Glomerular endothelial cell (primary cell): ENCODE measurements at regions not wholly inside any gene's neighbourhood (a gene's known extent, or its start where the extent isn't known, plus 50 kb on each side); places are given as distances from the start of the nearest gene placed in this dataset.

Experiments used
- DNase-seq: peaks from one replicate; pipeline ENCODE4 v3.0.0-alpha.2; 2011; ENCODE audit warnings: low read depth, low spot score; ENCODE audit errors: extremely low read depth

GRCh38 chr3:146861262-146861661 is 256.1 kb upstream of the PLSCR5 start:
- no peak for DNase-seq

- no peak for DNase-seq
Measured at GRCh38 chr3:146854523-146854922, 249.4 kb upstream of the PLSCR5 start.

- DNase-seq = no peak
Measured at GRCh38 chr3:146851665-146852064, 246.5 kb upstream of the PLSCR5 start.

GRCh38 chr3:146845361-146845760 is 240.2 kb upstream of the PLSCR5 start:
- DNase-seq = no peak

- DNase-seq = no peak
Measured at GRCh38 chr3:146843476-146843875, 238.3 kb upstream of the PLSCR5 start.

GRCh38 chr3:146839727-146840375 is 234.7 kb upstream of the PLSCR5 start:
- no peak for DNase-seq

GRCh38 chr3:146838221-146838620 is 233.1 kb upstream of the PLSCR5 start:
- DNase-seq = no peak

GRCh38 chr3:146834917-146835316 is 229.8 kb upstream of the PLSCR5 start:
- no peak for DNase-seq

- no peak for DNase-seq
Measured at GRCh38 chr3:146832857-146833458, 227.8 kb upstream of the PLSCR5 start.

GRCh38 chr3:146831659-146832058 is 226.5 kb upstream of the PLSCR5 start:
- no peak for DNase-seq

- DNase-seq = no peak
Measured at GRCh38 chr3:146830231-146830630, 225.1 kb upstream of the PLSCR5 start.

GRCh38 chr3:146827836-146828235 is 222.7 kb upstream of the PLSCR5 start:
- no peak for DNase-seq

GRCh38 chr3:146823622-146824021 is 218.5 kb upstream of the PLSCR5 start:
- no peak for DNase-seq

GRCh38 chr3:146818866-146819265 is 213.7 kb upstream of the PLSCR5 start:
- no peak for DNase-seq

GRCh38 chr3:146818301-146818700 is 213.2 kb upstream of the PLSCR5 start:
- DNase-seq = no peak

GRCh38 chr3:146817704-146818103 is 212.6 kb upstream of the PLSCR5 start:
- no peak for DNase-seq

GRCh38 chr3:146814601-146815315 is 209.6 kb upstream of the PLSCR5 start:
- DNase-seq = no peak

- no peak for DNase-seq
Measured at GRCh38 chr3:146813496-146813895, 208.3 kb upstream of the PLSCR5 start.

GRCh38 chr3:146803745-146804144 is 198.6 kb upstream of the PLSCR5 start:
- DNase-seq = no peak

- no peak for DNase-seq
Measured at GRCh38 chr3:146801492-146801891, 196.3 kb upstream of the PLSCR5 start.

GRCh38 chr3:146800484-146800883 is 195.3 kb upstream of the PLSCR5 start:
- no peak for DNase-seq

GRCh38 chr3:146796078-146796477 is 190.9 kb upstream of the PLSCR5 start:
- DNase-seq = no peak
